ENCODE measurements at regions not wholly inside any gene's neighbourhood (a gene's known extent, or its start where the extent isn't known, plus 50 kb on each side); places are given as distances from the start of the nearest gene placed in this dataset.

- no peak for TF ChIP-seq CTCF (IDR thresholded peaks at IDR 0.05; ENCODE audit: poor library complexity, severe bottlenecking)
- Histone ChIP-seq H3K4me3 (ENCODE audit: severe bottlenecking) (no peak overlapping the region), H3K27me3 (ENCODE audit: insufficient read depth, poor library complexity, severe bottlenecking) (no peaks in the 10 kb centered on the region), H3K27ac (ENCODE audit: poor library complexity, severe bottlenecking) (no peak overlapping the region), H3K36me3 (ENCODE audit: low read depth) (no peaks in the 10 kb centered on the region), H3K4me1 (ENCODE audit: insufficient read depth, poor library complexity, severe bottlenecking) (no peaks in the 10 kb centered on the region), H3K9me3 (ENCODE audit: severe bottlenecking) (no peaks in the 10 kb centered on the region)
- DNase-seq (ENCODE audit: low spot score) (no peak), ATAC-seq (ENCODE audit: low read depth) (no peak)
These were observed 104.8 kb upstream of the RAB12 start for GRCh38 chr18:8504424-8504823.

GRCh38 chr18:8504880-8505435 is 104.3 kb upstream of the RAB12 start:
- Histone ChIP-seq H3K27me3 (ENCODE audit: insufficient read depth, poor library complexity, severe bottlenecking) (no peaks in the 10 kb centered on the region), H3K27ac (ENCODE audit: poor library complexity, severe bottlenecking) (no peak overlapping the region), H3K4me3 (ENCODE audit: severe bottlenecking) (no peak overlapping the region), H3K36me3 (ENCODE audit: low read depth) (no peaks in the 10 kb centered on the region), H3K4me1 (ENCODE audit: insufficient read depth, poor library complexity, severe bottlenecking) (no peaks in the 10 kb centered on the region), H3K9me3 (ENCODE audit: severe bottlenecking) (no peaks in the 10 kb centered on the region)
- TF ChIP-seq CTCF (IDR thresholded peaks at IDR 0.05; ENCODE audit: poor library complexity, severe bottlenecking), result no peak
- no peak for DNase-seq (ENCODE audit: low spot score)
- no peak for ATAC-seq (ENCODE audit: low read depth)

- no peak overlapping the region for H3K4me3 ChIP-seq (ENCODE audit: severe bottlenecking)
- no peak for DNase-seq (ENCODE audit: low spot score)
- no peak for TF ChIP-seq CTCF (IDR thresholded peaks at IDR 0.05; ENCODE audit: poor library complexity, severe bottlenecking)
- H3K27ac ChIP-seq (ENCODE audit: poor library complexity, severe bottlenecking), result no peak overlapping the region
- ATAC-seq (ENCODE audit: low read depth), result no peak
- no peaks in the 10 kb centered on the region for H3K27me3 ChIP-seq (ENCODE audit: insufficient read depth, poor library complexity, severe bottlenecking)
- no peaks in the 10 kb centered on the region for H3K4me1 ChIP-seq (ENCODE audit: insufficient read depth, poor library complexity, severe bottlenecking)
- H3K36me3 ChIP-seq (ENCODE audit: low read depth), result no peaks in the 10 kb centered on the region
- no peaks in the 10 kb centered on the region for H3K9me3 ChIP-seq (ENCODE audit: severe bottlenecking)
These were observed 102.8 kb upstream of the RAB12 start for GRCh38 chr18:8506251-8507049.

GRCh38 chr18:8507361-8507760 is 101.9 kb upstream of the RAB12 start:
- DNase-seq (ENCODE audit: low spot score) (no peak), ATAC-seq (ENCODE audit: low read depth) (no peak)
- Histone ChIP-seq H3K4me1 (ENCODE audit: insufficient read depth, poor library complexity, severe bottlenecking) (no peaks in the 10 kb centered on the region), H3K36me3 (ENCODE audit: low read depth) (no peaks in the 10 kb centered on the region), H3K27ac (ENCODE audit: poor library complexity, severe bottlenecking) (no peak overlapping the region), H3K9me3 (ENCODE audit: severe bottlenecking) (no peaks in the 10 kb centered on the region), H3K4me3 (ENCODE audit: severe bottlenecking) (no peak overlapping the region), H3K27me3 (ENCODE audit: insufficient read depth, poor library complexity, severe bottlenecking) (no peaks in the 10 kb centered on the region)
- peak; percentile 19 for TF ChIP-seq CTCF (IDR thresholded peaks at IDR 0.05; ENCODE audit: poor library complexity, severe bottlenecking)
